H9 (cell line): ENCODE measurements at regions not wholly inside any gene's neighbourhood (a gene's known extent, or its start where the extent isn't known, plus 50 kb on each side); places are given as distances from the start of the nearest gene placed in this dataset.

Source experiments
- DNase-seq: peaks from one replicate; pipeline ENCODE4 v3.0.0-alpha.2; 2017
- H2AFZ ChIP-seq: one replicate; pipeline ENCODE4 v1.6.1; 2013; ENCODE audit warnings: mild to moderate bottlenecking, low read length, control low read depth, moderate library complexity
- H2AK5ac ChIP-seq: 2 replicates; pipeline ENCODE4 v1.6.1; 2013; ENCODE audit warnings: low read length, control low read depth, mixed read lengths; ENCODE audit not compliant: insufficient read length
- H2BK120ac ChIP-seq: one replicate; pipeline ENCODE4 v1.6.1; 2013; ENCODE audit warnings: low read depth, mild to moderate bottlenecking, low read length, control low read depth, inconsistent platforms; ENCODE audit not compliant: poor library complexity, severe bottlenecking
- H2BK12ac ChIP-seq: 2 replicates; pipeline ENCODE4 v1.6.1; 2013; ENCODE audit warnings: low read length, control low read depth, mixed read lengths, low read depth; ENCODE audit not compliant: insufficient read length
- H2BK15ac ChIP-seq: 2 replicates; pipeline ENCODE4 v1.6.1; 2013; ENCODE audit warnings: low read depth, low read length, control low read depth
- H2BK20ac ChIP-seq: one replicate; pipeline ENCODE4 v1.6.1; 2013; ENCODE audit warnings: low read depth, mild to moderate bottlenecking, low read length, control low read depth, inconsistent platforms; ENCODE audit not compliant: poor library complexity, severe bottlenecking
- H2BK5ac ChIP-seq: 2 replicates; pipeline ENCODE4 v1.6.1; 2013; ENCODE audit warnings: low read length, control low read depth, mixed read lengths; ENCODE audit not compliant: insufficient read length
- H3K14ac ChIP-seq: 2 replicates; pipeline ENCODE4 v1.6.1; 2013; ENCODE audit warnings: low read length, control low read depth; ENCODE audit not compliant: insufficient read depth
- H3K18ac ChIP-seq: 2 replicates; pipeline ENCODE4 v1.6.1; 2013; ENCODE audit warnings: low read depth, mild to moderate bottlenecking, mixed read lengths, low read length, control low read depth; ENCODE audit not compliant: insufficient read length
- H3K23ac ChIP-seq: 2 replicates; pipeline ENCODE4 v1.6.1; 2013; ENCODE audit warnings: low read length, control low read depth, mixed read lengths, low read depth; ENCODE audit not compliant: insufficient read length
- H3K23me2 ChIP-seq: 2 replicates; pipeline ENCODE4 v1.6.1; 2013; ENCODE audit warnings: low read depth, mild to moderate bottlenecking, mixed read lengths, low read length, control low read depth; ENCODE audit not compliant: insufficient read length, poor library complexity, severe bottlenecking
- H3K27ac ChIP-seq: 2 replicates; pipeline ENCODE4 v1.5.1; 2013; ENCODE audit warnings: low read length, control low read depth, mixed read lengths, low read depth; ENCODE audit not compliant: insufficient read length
- H3K27me3 ChIP-seq: 2 replicates; pipeline ENCODE4 v1.6.1; 2013; ENCODE audit warnings: low read length, control low read depth, inconsistent platforms; ENCODE audit not compliant: insufficient read depth
- H3K4ac ChIP-seq: 2 replicates; pipeline ENCODE4 v1.6.1; 2013; ENCODE audit warnings: low read depth, mild to moderate bottlenecking, control low read depth, inconsistent platforms, low read length, moderate library complexity
- H3K4me1 ChIP-seq: 2 replicates; pipeline ENCODE4 v1.6.1; 2013; ENCODE audit warnings: low read length, control low read depth, inconsistent platforms; ENCODE audit not compliant: insufficient read depth
- H3K4me2 ChIP-seq: 2 replicates; pipeline ENCODE4 v1.6.1; 2013; ENCODE audit warnings: low read length, control low read depth, mixed read lengths; ENCODE audit not compliant: insufficient read length, insufficient read depth
- H3K56ac ChIP-seq: 2 replicates; pipeline ENCODE4 v1.6.1; 2013; ENCODE audit warnings: low read depth, mild to moderate bottlenecking, mixed read lengths, low read length, control low read depth; ENCODE audit not compliant: insufficient read length
- H3K79me1 ChIP-seq: 2 replicates; pipeline ENCODE4 v1.6.1; 2013; ENCODE audit warnings: low read depth, mild to moderate bottlenecking, moderate library complexity, low read length, control low read depth, inconsistent platforms; ENCODE audit not compliant: insufficient read depth, poor library complexity, severe bottlenecking
- H3K79me2 ChIP-seq: 2 replicates; pipeline ENCODE4 v1.6.1; 2013; ENCODE audit warnings: low read length, control low read depth, inconsistent platforms; ENCODE audit not compliant: insufficient read depth
- H3K9ac ChIP-seq: 2 replicates; pipeline ENCODE4 v1.6.1; 2013; ENCODE audit warnings: low read length, control low read depth, mixed read lengths; ENCODE audit not compliant: insufficient read length; ENCODE audit errors: extremely low read depth
- H3K9me3 ChIP-seq: one replicate; pipeline ENCODE4 v1.6.1; 2013; ENCODE audit warnings: low read depth, low read length, inconsistent platforms; ENCODE audit not compliant: control insufficient read depth
- H3T11ph ChIP-seq: one replicate; pipeline ENCODE4 v1.6.1; 2013; ENCODE audit warnings: mild to moderate bottlenecking, low read length, control low read depth, inconsistent platforms
- H4K20me1 ChIP-seq: one replicate; pipeline ENCODE4 v1.6.1; 2013; ENCODE audit not compliant: control insufficient read depth, insufficient read length, insufficient read depth
- H4K5ac ChIP-seq: 2 replicates; pipeline ENCODE4 v1.6.1; 2013; ENCODE audit warnings: low read depth, mild to moderate bottlenecking, mixed read lengths, low read length, control low read depth; ENCODE audit not compliant: insufficient read length
- H4K8ac ChIP-seq: replicated peaks from 2 replicates; pipeline ENCODE4 v1.6.1; 2013; ENCODE audit warnings: low read length, control low read depth, mixed read lengths, low read depth; ENCODE audit not compliant: insufficient read length
- H4K91ac ChIP-seq: 2 replicates; pipeline ENCODE4 v1.6.1; 2013; ENCODE audit warnings: low read depth, mild to moderate bottlenecking, moderate library complexity, mixed read lengths, low read length, control low read depth; ENCODE audit not compliant: insufficient read length
- H3K27ac Mint-ChIP-seq, 3 experiments: 2 replicates in 2 of 3; 3 replicates in 1 of 3; pipeline ENCODE4 v1.8.0; 2020 to 2021; ENCODE audit warnings: mixed read lengths in 3 of 3, mild to moderate bottlenecking in 1 of 3, moderate library complexity in 1 of 3
- H3K27me3 Mint-ChIP-seq: 2 replicates; pipeline ENCODE4 v1.8.0; 2021; ENCODE audit warnings: low read depth, mild to moderate bottlenecking, moderate library complexity, mixed read lengths
- H3K36me3 Mint-ChIP-seq, 3 experiments: 2 replicates in 2 of 3; 3 replicates in 1 of 3; pipeline ENCODE4 v1.8.0; 2020 to 2021; ENCODE audit warnings: low read depth in 3 of 3, mixed read lengths in 3 of 3; ENCODE audit not compliant: insufficient read depth in 1 of 3
- H3K4me1 Mint-ChIP-seq, 2 experiments: 2 replicates each; pipeline ENCODE4 v1.8.0; 2020; ENCODE audit warnings: mixed read lengths in 2 of 2
- H3K4me3 Mint-ChIP-seq, 2 experiments: 2 replicates in 1 of 2; 3 replicates in 1 of 2; pipeline ENCODE4 v1.8.0; 2020 to 2021; ENCODE audit warnings: mild to moderate bottlenecking in 2 of 2, mixed read lengths in 2 of 2, moderate library complexity in 1 of 2
- H3K9me3 Mint-ChIP-seq, 2 experiments: 2 replicates in 1 of 2; 3 replicates in 1 of 2; pipeline ENCODE4 v1.8.0; 2020; ENCODE audit warnings: mild to moderate bottlenecking in 2 of 2, mixed read lengths in 2 of 2, moderate library complexity in 1 of 2
- CTCF ChIP-seq: fragments of 200-600 bp; sonication (generic); conservative IDR thresholded peaks from 3 replicates; pipeline ENCODE4 v1.8.0; 2021; ENCODE audit warnings: antibody characterized with exemption, mild to moderate bottlenecking
- WGBS: extraction: QIAGEN DNeasy Blood & Tissue Kit; methylation state at CpG from one replicate; pipeline ENCODE4 v1.1.7; 2013; ENCODE audit warnings: missing lambda C conversion rate, low lambda C conversion rate, mixed read lengths; ENCODE audit not compliant: insufficient read length; ENCODE audit errors: extremely low coverage; 5-methylcytosine and 5-hydroxymethylcytosine counted together

DNA sequence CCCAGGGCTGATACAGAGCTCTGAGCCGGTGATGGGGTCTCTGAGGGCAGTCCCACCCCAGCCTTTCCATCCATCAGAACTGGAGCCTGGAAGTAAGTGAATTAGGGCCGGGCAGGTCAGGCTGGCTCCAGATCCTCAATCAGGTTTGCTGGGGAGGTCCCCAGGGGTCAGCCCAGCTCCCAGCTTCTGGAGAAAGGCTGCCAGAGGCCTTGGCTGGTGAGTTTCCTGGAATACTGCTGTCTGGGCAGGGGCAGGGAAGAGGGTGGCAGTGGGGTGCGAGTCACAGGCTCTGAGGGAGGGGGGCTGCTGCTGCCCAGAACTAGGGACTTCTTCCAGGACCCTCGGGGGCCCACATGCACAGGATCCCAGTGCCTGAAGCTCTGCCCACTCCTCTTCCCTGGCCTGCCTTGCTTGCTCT is 200.6 kb upstream of the MVB12B start:
- Histone ChIP-seq H3K27me3 (no peaks in the 10 kb centered on the region), H4K20me1 (no peaks in the 10 kb centered on the region), H3K27ac (no peak overlapping the region), H3K4ac (no peak overlapping the region), H3K4me2 (no peak overlapping the region), H3T11ph (no peak overlapping the region), H2BK12ac (no peak overlapping the region), H4K91ac (no peak overlapping the region), H2AK5ac (no peak overlapping the region), H3K79me2 (no peaks in the 10 kb centered on the region), H4K8ac (no peak overlapping the region), H2AFZ (no peak overlapping the region), H3K9me3 (no peaks in the 10 kb centered on the region), H3K56ac (no peak overlapping the region), H2BK15ac (no peak overlapping the region), H3K14ac (no peak overlapping the region; the same call in 1 of the 2 replicates), H3K79me1 (no peaks in the 10 kb centered on the region), H3K4me1 (no peaks in the 10 kb centered on the region), H3K9ac (no peak overlapping the region), H3K18ac (no peak overlapping the region), H4K5ac (no peak overlapping the region), H2BK5ac (no peak overlapping the region), H3K23ac (no peak overlapping the region), H2BK120ac (no peak overlapping the region), H2BK20ac (no peak overlapping the region), H3K23me2 (no peaks in the 10 kb centered on the region)
- Mint-ChIP-seq H3K36me3 (no peaks in the 10 kb centered on the region), H3K4me1 (peaks cover 0 to 4% of the 10 kb centered on the region in 2 experiments; a peak in 2 of 4 replicates), H3K4me3 (no peak overlapping the region), H3K27me3 (peaks cover 44% of the 10 kb centered on the region), H3K27ac (no peak overlapping the region), H3K9me3 (no peaks in the 10 kb centered on the region)
- DNase-seq: no peak
- WGBS: no CpG with 5 or more reads among the region's 4 CpGs
- TF ChIP-seq CTCF: no peak
